ENCODE measurements at regions not wholly inside any gene's neighbourhood (a gene's known extent, or its start where the extent isn't known, plus 50 kb on each side); places are given as distances from the start of the nearest gene placed in this dataset.

GRCh38 chr13:84683448-84683847, 801.2 kb upstream of the SLITRK1 start:
- Histone ChIP-seq H3K4me1 (ENCODE audit: control insufficient read depth in 1 of 2, insufficient read depth in 2 of 2, low read length in 2 of 2) (no peaks in the 10 kb centered on the region), H3K36me3 (ENCODE audit: control insufficient read depth in 1 of 2, insufficient read depth in 2 of 2, low read length in 2 of 2) (no peaks in the 10 kb centered on the region), H3K4me3 (replicated peaks in 1 of 2; ENCODE audit: low read depth in 1 of 2, low read length in 2 of 2) (no peak overlapping the region), H3K9me3 (ENCODE audit: control insufficient read depth in 1 of 2, insufficient read depth in 1 of 2, low read depth in 1 of 2, low read length in 2 of 2) (no peaks in the 10 kb centered on the region; a peak in 2 of 4 replicates), H3K27me3 (ENCODE audit: insufficient read depth, low read length) (no peaks in the 10 kb centered on the region), H2AFZ (ENCODE audit: low read depth, low read length, poor library complexity, severe bottlenecking) (no peak overlapping the region), H3K79me2 (ENCODE audit: insufficient read depth, low read length) (no peaks in the 10 kb centered on the region), H3K9me2 (ENCODE audit: insufficient read depth) (no peaks in the 10 kb centered on the region), H3K9ac (ENCODE audit: low read length) (no peak overlapping the region), H4K20me1 (ENCODE audit: insufficient read depth) (no peaks in the 10 kb centered on the region), H3K27ac (ENCODE audit: low read depth, low read length) (no peak overlapping the region), H3K4me2 (ENCODE audit: low read length) (no peak overlapping the region)
- RAD21 ChIA-PET (ENCODE audit: low non-redundant PET in 1 of 2, low total read pairs in 2 of 2, uncharacterized antibody in 2 of 2, unreplicated experiment in 2 of 2) = no interaction called here
- no peak for TF ChIP-seq SIN3A (IDR thresholded peaks at IDR 0.05; ENCODE audit: low read depth)
- TF ChIP-seq POLR2A (IDR thresholded peaks at IDR 0.05; ENCODE audit: borderline replicate concordance, extremely low read depth, insufficient read depth, insufficient read length) = no peak
- no peak for TF ChIP-seq POLR2AphosphoS5 (IDR thresholded peaks at IDR 0.05; ENCODE audit: low read depth, low read length)
- TF ChIP-seq TCF7L2 (IDR thresholded peaks at IDR 0.05; ENCODE audit: borderline replicate concordance, extremely low read depth, insufficient read depth, insufficient read length) = no peak
- TF ChIP-seq YY1 (IDR thresholded peaks at IDR 0.05; ENCODE audit: extremely low read depth, insufficient replicate concordance, low read depth, low read length) = no peak
- no peak for TF ChIP-seq EZH2phosphoT487 (IDR thresholded peaks at IDR 0.05; ENCODE audit: borderline replicate concordance)
- no peak for TF ChIP-seq ATF3 (IDR thresholded peaks at IDR 0.05)
- TF ChIP-seq REST (IDR thresholded peaks at IDR 0.05; ENCODE audit: low read depth) = no peak
- TF ChIP-seq CBX3 (IDR thresholded peaks at IDR 0.05; ENCODE audit: low read depth) = no peak
- TF ChIP-seq ZNF274 (IDR thresholded peaks at IDR 0.05; ENCODE audit: low read depth, low read length) = no peak
- TF ChIP-seq EZH2 (IDR thresholded peaks at IDR 0.05) = no peak
- no peak for TF ChIP-seq CTCF (IDR thresholded peaks at IDR 0.05 in 2 of 3, conservative IDR thresholded peaks at IDR 0.05 in 1 of 3; ENCODE audit: borderline replicate concordance in 1 of 3, insufficient read depth in 1 of 3, low read depth in 2 of 3, low read length in 2 of 3)
- TF ChIP-seq SRF (IDR thresholded peaks at IDR 0.05; ENCODE audit: low read depth) = no peak
- no peak for TF ChIP-seq FOSL1 (IDR thresholded peaks at IDR 0.05; ENCODE audit: low read depth)
- no peak for TF ChIP-seq ZFX (IDR thresholded peaks at IDR 0.05)
- no peak for TF ChIP-seq CEBPB (IDR thresholded peaks at IDR 0.05; ENCODE audit: low read depth)
- no peak for TF ChIP-seq JUND (IDR thresholded peaks at IDR 0.05)
- no peak for TF ChIP-seq RAD21 (IDR thresholded peaks at IDR 0.05; ENCODE audit: low read depth)
- CTCF ChIA-PET = no interaction called here
- DNase-seq (ENCODE audit: low read depth, low spot score) (no peak), ATAC-seq (no peak)
- BruUV-seq (replicated peaks) = no TSS peak
- POLR2A ChIA-PET = no interaction called here
- intact Hi-C loops (cut with micrococcal nuclease) = no loop called here

Data from HCT116 (cell line).